VCaP (cell line): ENCODE measurements at regions not wholly inside any gene's neighbourhood (a gene's known extent, or its start where the extent isn't known, plus 50 kb on each side); places are given as distances from the start of the nearest gene placed in this dataset.
"Not testable (repeated sequence)": the region's sequence is repeated elsewhere in the genome, so short reads cannot be mapped to it uniquely, and the experiment has no call there.

Experiments
- H3K27ac ChIP-seq: fragments of 450-650 bp; 2 replicates; pipeline ENCODE4 v1.5.1; 2017
- CTCF ChIP-seq: fragments of 450-650 bp; conservative IDR thresholded peaks from 2 replicates; pipeline ENCODE4 v1.5.1; 2017; ENCODE audit warnings: mild to moderate bottlenecking, moderate library complexity

GRCh38 chr9:27835286-27835685 is 262.0 kb upstream of the C9orf72 start:
- no peak overlapping the region for H3K27ac ChIP-seq
- TF ChIP-seq CTCF = no peak

- no peak overlapping the region for H3K27ac ChIP-seq
- no peak for TF ChIP-seq CTCF
Measured at GRCh38 chr9:27835746-27836145, 262.5 kb upstream of the C9orf72 start.

GRCh38 chr9:27836661-27837401 is 263.6 kb upstream of the C9orf72 start:
- TF ChIP-seq CTCF = no peak
- H3K27ac ChIP-seq = no peak overlapping the region

- H3K27ac ChIP-seq = no peak overlapping the region
- TF ChIP-seq CTCF = no peak
Measured at GRCh38 chr9:27838876-27839275, 265.6 kb upstream of the C9orf72 start.

- not testable (repeated sequence) for H3K27ac ChIP-seq
Measured at GRCh38 chr9:27839767-27840166, 266.5 kb upstream of the C9orf72 start.

- TF ChIP-seq CTCF = no peak
- no peak overlapping the region for H3K27ac ChIP-seq
Measured at GRCh38 chr9:27844797-27845196, 271.5 kb upstream of the C9orf72 start.

GRCh38 chr9:27847380-27847779 is 274.1 kb upstream of the C9orf72 start:
- TF ChIP-seq CTCF = no peak
- H3K27ac ChIP-seq = no peak overlapping the region

- no peak overlapping the region for H3K27ac ChIP-seq
- no peak for TF ChIP-seq CTCF
Measured at GRCh38 chr9:27847818-27848217, 274.5 kb upstream of the C9orf72 start.
